Gastrocnemius medialis (tissue), 4 donors: ENCODE measurements at regions not wholly inside any gene's neighbourhood (a gene's known extent, or its start where the extent isn't known, plus 50 kb on each side); places are given as distances from the start of the nearest gene placed in this dataset.

Source experiments
- ATAC-seq, 2 donors: fragments of 150-250 bp; one replicate each; pipeline ENCODE4 v1.9.1; 2016
- DNase-seq, 2 donors: peaks; one replicate each; pipeline ENCODE4 v3.0.0-alpha.2; 2019
- H3K27ac ChIP-seq, 4 donors: fragments of 200-600 bp; sonication (generic); 1 replicate in 1 of 4; 2 replicates in 3 of 4; pipeline ENCODE4 v1.5.1; 2016 to 2018; ENCODE audit warnings: mild to moderate bottlenecking in 2 of 4, moderate library complexity in 1 of 4
- H3K27me3 ChIP-seq, 3 donors: fragments of 200-600 bp; sonication (generic) in 2 of 3; 1 replicate in 1 of 3; 2 replicates in 2 of 3; pipeline versions ENCODE4 v1.5.1 to v1.6.0; 2016 to 2019; ENCODE audit warnings: mild to moderate bottlenecking in 1 of 3, moderate library complexity in 1 of 3
- H3K36me3 ChIP-seq, 2 donors: fragments of 200-600 bp; sonication (generic) in 1 of 2; one replicate each; pipeline ENCODE4 v1.5.1; 2017 to 2018
- H3K4me1 ChIP-seq, 2 donors: fragments of 200-600 bp; sonication (generic) in 1 of 2; one replicate each; pipeline ENCODE4 v1.5.1; 2016 to 2017; ENCODE audit warnings: mild to moderate bottlenecking in 2 of 2
- H3K4me3 ChIP-seq, 4 donors: fragments of 200-600 bp; sonication (generic) in 3 of 4; 1 replicate in 1 of 4; 2 replicates in 3 of 4; pipeline ENCODE4 v1.5.1; 2016 to 2019; ENCODE audit warnings: mild to moderate bottlenecking in 2 of 4
- H3K9me3 ChIP-seq, 3 donors: fragments of 200-600 bp; sonication (generic) in 2 of 3; 1 replicate in 1 of 3; 2 replicates in 2 of 3; pipeline ENCODE4 v1.5.1; 2016 to 2019
- CTCF ChIP-seq, 5 experiments: fragments of 450-650 bp in 3 of 5; fragments of 200-600 bp in 2 of 5; sonication (generic) in 2 of 5; IDR thresholded peaks in 4 of 5; conservative IDR thresholded peaks in 1 of 5; 1 replicate in 4 of 5; 2 replicates in 1 of 5; pipeline ENCODE4 v1.5.1; 2016 to 2019; ENCODE audit warnings: antibody characterized with exemption in 5 of 5, mild to moderate bottlenecking in 3 of 5, moderate library complexity in 3 of 5
- POLR2A ChIP-seq, 2 donors: fragments of 450-650 bp; IDR thresholded peaks; one replicate each; pipeline ENCODE4 v1.6.1; 2017; ENCODE audit warnings: antibody characterized with exemption in 2 of 2, mild to moderate bottlenecking in 2 of 2, moderate library complexity in 2 of 2
- in situ Hi-C, 4 donors: fragments of 200-750 bp; cut with MboI; loops; one replicate each; pipeline versions ENCODE4 v1.15.0 to v1.8.0; 2017; ENCODE audit warnings: low sequenced_read_pairs in 4 of 4
- intact Hi-C: fragments of 100-400 bp; cut with DNase I; formaldehyde crosslinking; loops from one replicate; pipeline ENCODE4 v1.15.1; 2023; ENCODE audit warnings: low total_unique reads

- Histone ChIP-seq H3K4me3 (no peak overlapping the region), H3K27ac (no peak overlapping the region), H3K36me3 (no peaks in the 10 kb centered on the region), H3K4me1 (no peaks in the 10 kb centered on the region), H3K27me3 (no peaks in the 10 kb centered on the region), H3K9me3 (no peaks in the 10 kb centered on the region)
- ATAC-seq = no peak
- intact Hi-C loops (no loop called here), in situ Hi-C loops (no loop called here)
- TF ChIP-seq POLR2A (IDR thresholded peaks at IDR 0.05) (no peak), CTCF (IDR thresholded peaks at IDR 0.05 in 4 of 5, conservative IDR thresholded peaks at IDR 0.05 in 1 of 5) (no peak)
- DNase-seq = no peak
Observed at GRCh38 chr2:64787698-64788097, 134.0 kb upstream of the SERTAD2 start.

- ATAC-seq (no peak), DNase-seq (no peak)
- Histone ChIP-seq H3K27ac (no peak overlapping the region), H3K4me3 (no peak overlapping the region), H3K4me1 (no peaks in the 10 kb centered on the region), H3K27me3 (no peaks in the 10 kb centered on the region), H3K9me3 (no peaks in the 10 kb centered on the region), H3K36me3 (no peaks in the 10 kb centered on the region)
- intact Hi-C loops = no loop called here
- in situ Hi-C loops = no loop called here
- TF ChIP-seq CTCF (IDR thresholded peaks at IDR 0.05 in 4 of 5, conservative IDR thresholded peaks at IDR 0.05 in 1 of 5) = no peak
- no peak for TF ChIP-seq POLR2A (IDR thresholded peaks at IDR 0.05)
Observed at GRCh38 chr2:64789466-64790320, 136.0 kb upstream of the SERTAD2 start.

GRCh38 chr2:64792300-64792699 lies 138.6 kb upstream of the SERTAD2 start:
- Histone ChIP-seq H3K9me3 (no peaks in the 10 kb centered on the region), H3K4me1 (no peaks in the 10 kb centered on the region), H3K4me3 (no peak overlapping the region), H3K27me3 (no peaks in the 10 kb centered on the region), H3K36me3 (no peaks in the 10 kb centered on the region), H3K27ac (no peak overlapping the region)
- TF ChIP-seq CTCF (IDR thresholded peaks at IDR 0.05 in 4 of 5, conservative IDR thresholded peaks at IDR 0.05 in 1 of 5) = no peak
- TF ChIP-seq POLR2A (IDR thresholded peaks at IDR 0.05) = no peak
- intact Hi-C loops = no loop called here
- in situ Hi-C loops = no loop called here
- ATAC-seq = no peak
- no peak for DNase-seq

- H3K4me1 ChIP-seq = peaks cover 4 to 7% of the 10 kb centered on the region in 2 donors
- no peak overlapping the region for H3K4me3 ChIP-seq
- H3K9me3 ChIP-seq = no peaks in the 10 kb centered on the region
- ATAC-seq = no peak
- no peaks in the 10 kb centered on the region for H3K36me3 ChIP-seq
- no peak for DNase-seq
- no peak for TF ChIP-seq POLR2A (IDR thresholded peaks at IDR 0.05)
- TF ChIP-seq CTCF (IDR thresholded peaks at IDR 0.05 in 4 of 5, conservative IDR thresholded peaks at IDR 0.05 in 1 of 5) = no peak
- intact Hi-C loops = no loop called here
- H3K27me3 ChIP-seq = no peaks in the 10 kb centered on the region
- in situ Hi-C loops = no loop called here
- no peak overlapping the region for H3K27ac ChIP-seq
Observed at GRCh38 chr2:64792995-64793639, 139.4 kb upstream of the SERTAD2 start.
